ENCODE measurements at regions not wholly inside any gene's neighbourhood (a gene's known extent, or its start where the extent isn't known, plus 50 kb on each side); places are given as distances from the start of the nearest gene placed in this dataset.

DNA sequence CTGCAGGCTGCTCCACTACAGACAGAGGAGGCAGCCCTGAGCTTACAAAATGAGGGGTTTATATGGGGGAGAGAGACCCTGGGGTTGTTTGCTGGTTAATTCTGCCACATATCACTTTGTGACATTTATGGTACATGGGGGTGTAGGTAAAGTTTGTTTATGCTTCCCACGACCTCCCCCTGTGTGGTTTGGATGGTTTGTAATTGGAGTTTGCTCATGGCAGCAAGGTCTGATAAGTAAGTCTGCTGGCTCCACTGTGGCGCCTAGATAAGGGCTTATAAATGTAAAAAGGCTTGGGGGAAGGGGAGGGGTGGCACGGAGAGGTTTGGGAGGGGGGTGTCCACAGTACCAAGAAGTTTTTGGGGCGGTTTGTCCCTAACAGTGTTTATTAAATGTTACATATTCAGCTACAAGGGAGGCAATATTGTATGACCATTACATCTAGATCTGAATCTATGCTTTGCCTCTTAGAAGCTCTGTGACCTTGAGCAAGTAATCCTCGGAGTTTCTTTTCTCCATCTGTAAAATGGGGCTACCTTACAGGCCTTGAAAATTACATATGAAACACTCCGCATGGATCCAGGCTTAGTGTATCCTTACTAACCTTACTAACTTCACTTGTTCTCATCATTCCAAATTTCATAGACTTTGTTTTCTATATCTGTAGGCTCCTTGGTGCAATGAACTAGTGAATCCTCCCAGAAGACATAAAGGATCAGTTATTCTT, 204.8 kb upstream of the NOX3 start:
- TF ChIP-seq, protein P1, sequence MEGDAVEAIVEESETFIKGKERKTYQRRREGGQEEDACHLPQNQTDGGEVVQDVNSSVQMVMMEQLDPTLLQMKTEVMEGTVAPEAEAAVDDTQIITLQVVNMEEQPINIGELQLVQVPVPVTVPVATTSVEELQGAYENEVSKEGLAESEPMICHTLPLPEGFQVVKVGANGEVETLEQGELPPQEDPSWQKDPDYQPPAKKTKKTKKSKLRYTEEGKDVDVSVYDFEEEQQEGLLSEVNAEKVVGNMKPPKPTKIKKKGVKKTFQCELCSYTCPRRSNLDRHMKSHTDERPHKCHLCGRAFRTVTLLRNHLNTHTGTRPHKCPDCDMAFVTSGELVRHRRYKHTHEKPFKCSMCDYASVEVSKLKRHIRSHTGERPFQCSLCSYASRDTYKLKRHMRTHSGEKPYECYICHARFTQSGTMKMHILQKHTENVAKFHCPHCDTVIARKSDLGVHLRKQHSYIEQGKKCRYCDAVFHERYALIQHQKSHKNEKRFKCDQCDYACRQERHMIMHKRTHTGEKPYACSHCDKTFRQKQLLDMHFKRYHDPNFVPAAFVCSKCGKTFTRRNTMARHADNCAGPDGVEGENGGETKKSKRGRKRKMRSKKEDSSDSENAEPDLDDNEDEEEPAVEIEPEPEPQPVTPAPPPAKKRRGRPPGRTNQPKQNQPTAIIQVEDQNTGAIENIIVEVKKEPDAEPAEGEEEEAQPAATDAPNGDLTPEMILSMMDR (IDR thresholded peaks at IDR 0.05) = no peak
- TF ChIP-seq EP300 (IDR thresholded peaks at IDR 0.05) (no peak), POLR2A (IDR thresholded peaks at IDR 0.05) (no peak), POLR2AphosphoS5 (IDR thresholded peaks at IDR 0.05) (no peak)
- H3K27ac ChIP-seq = no peak overlapping the region
- no peak for DNase-seq (ENCODE audit: low spot score in 2 of 2)
- 67% methylated on average over 6 of the region's 6 CpGs for WGBS
- no peaks in the 10 kb centered on the region for H3K27me3 ChIP-seq
- H3K9me3 ChIP-seq = no peaks in the 10 kb centered on the region
- H3K36me3 ChIP-seq = no peaks in the 10 kb centered on the region
- H3K4me1 ChIP-seq = no peaks in the 10 kb centered on the region
- H3K4me3 ChIP-seq = no peak overlapping the region

DNA sequence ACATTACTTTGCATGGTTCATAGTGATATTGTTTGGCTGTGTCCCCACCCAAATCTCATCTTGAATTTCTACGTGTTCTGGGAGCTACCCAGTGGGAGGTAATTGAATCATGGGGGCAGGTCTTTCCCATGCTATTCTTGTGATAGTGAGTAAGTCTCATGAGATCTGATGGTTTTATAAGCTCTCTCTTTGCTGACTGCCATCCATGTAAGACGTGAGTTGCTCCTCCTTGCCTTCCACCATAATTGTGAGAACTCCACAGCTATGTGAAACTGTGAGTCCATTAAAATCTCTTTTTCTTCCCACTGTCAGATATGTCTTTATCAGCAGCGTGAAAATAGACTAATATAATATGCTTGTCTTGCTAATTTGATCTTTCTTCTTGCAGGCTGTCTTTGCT, 200.4 kb upstream of the NOX3 start:
- DNase-seq (ENCODE audit: low spot score in 2 of 2) = no peak
- no peaks in the 10 kb centered on the region for H3K36me3 ChIP-seq
- 84% methylated on average over 3 of the region's 3 CpGs for WGBS
- no peak overlapping the region for H3K4me3 ChIP-seq
- no peak for TF ChIP-seq POLR2AphosphoS5 (IDR thresholded peaks at IDR 0.05)
- TF ChIP-seq, protein P1 (IDR thresholded peaks at IDR 0.05) = no peak
- TF ChIP-seq EP300 (IDR thresholded peaks at IDR 0.05) = no peak
- no peak for TF ChIP-seq POLR2A (IDR thresholded peaks at IDR 0.05)
- H3K27me3 ChIP-seq = no peaks in the 10 kb centered on the region
- no peak overlapping the region for H3K27ac ChIP-seq
- no peaks in the 10 kb centered on the region for H3K9me3 ChIP-seq
- H3K4me1 ChIP-seq = no peaks in the 10 kb centered on the region

DNA sequence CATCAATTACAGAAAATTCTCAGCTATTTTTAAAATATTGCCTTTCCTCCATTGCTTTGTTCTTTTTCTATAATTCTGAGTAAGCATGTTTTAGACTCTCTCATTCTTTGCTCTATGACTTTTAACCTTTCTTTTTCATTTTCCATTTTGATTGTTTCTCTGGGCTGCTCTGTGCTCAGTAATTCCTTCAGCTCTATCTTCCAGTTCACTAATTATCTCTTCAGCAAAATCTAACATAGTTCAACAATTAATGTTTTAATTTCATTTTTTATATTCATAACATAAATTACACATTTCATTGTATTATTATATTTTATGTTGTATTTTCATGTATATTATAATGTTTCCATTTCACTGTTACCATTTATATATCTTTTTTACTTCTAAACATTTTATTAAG, 198.8 kb upstream of the NOX3 start:
- no peaks in the 10 kb centered on the region for H3K36me3 ChIP-seq
- H3K4me3 ChIP-seq = no peak overlapping the region
- no peak for DNase-seq (ENCODE audit: low spot score in 2 of 2)
- H3K4me1 ChIP-seq = no peaks in the 10 kb centered on the region
- H3K27ac ChIP-seq = no peak overlapping the region
- no peaks in the 10 kb centered on the region for H3K27me3 ChIP-seq
- no peak for TF ChIP-seq EP300 (IDR thresholded peaks at IDR 0.05)
- no peaks in the 10 kb centered on the region for H3K9me3 ChIP-seq

DNA sequence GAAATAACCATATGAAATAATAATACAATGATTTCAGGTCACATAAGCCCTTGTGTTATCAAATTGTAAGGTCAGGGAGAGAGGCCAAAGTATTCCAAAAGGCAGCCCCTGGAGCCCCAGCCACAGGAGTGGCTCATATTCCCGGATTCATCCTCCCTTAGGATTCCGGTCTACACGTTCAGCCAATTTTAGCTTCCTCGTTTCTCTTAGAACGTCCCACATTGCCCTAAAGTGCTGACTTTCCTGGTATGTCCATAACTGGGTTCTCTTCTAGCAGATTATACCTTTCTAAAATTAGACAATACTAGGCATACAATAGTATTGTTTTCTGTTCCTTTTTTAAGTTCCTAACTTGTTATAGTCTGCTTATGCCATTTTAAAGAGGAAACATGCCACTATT, 192.7 kb upstream of the NOX3 start:
- H3K27ac ChIP-seq = no peak overlapping the region
- DNase-seq (ENCODE audit: low spot score in 2 of 2) = no peak
- TF ChIP-seq POLR2AphosphoS5 (IDR thresholded peaks at IDR 0.05) = no peak
- no peak for TF ChIP-seq EP300 (IDR thresholded peaks at IDR 0.05)
- TF ChIP-seq, protein P1 (IDR thresholded peaks at IDR 0.05) = no peak
- TF ChIP-seq POLR2A (IDR thresholded peaks at IDR 0.05) = no peak
- no peaks in the 10 kb centered on the region for H3K27me3 ChIP-seq
- no peak overlapping the region for H3K4me3 ChIP-seq
- H3K4me1 ChIP-seq = peaks cover 19% of the 10 kb centered on the region
- H3K36me3 ChIP-seq = no peaks in the 10 kb centered on the region
- no peaks in the 10 kb centered on the region for H3K9me3 ChIP-seq
- WGBS = 52% methylated on average over 5 of the region's 5 CpGs

DNA sequence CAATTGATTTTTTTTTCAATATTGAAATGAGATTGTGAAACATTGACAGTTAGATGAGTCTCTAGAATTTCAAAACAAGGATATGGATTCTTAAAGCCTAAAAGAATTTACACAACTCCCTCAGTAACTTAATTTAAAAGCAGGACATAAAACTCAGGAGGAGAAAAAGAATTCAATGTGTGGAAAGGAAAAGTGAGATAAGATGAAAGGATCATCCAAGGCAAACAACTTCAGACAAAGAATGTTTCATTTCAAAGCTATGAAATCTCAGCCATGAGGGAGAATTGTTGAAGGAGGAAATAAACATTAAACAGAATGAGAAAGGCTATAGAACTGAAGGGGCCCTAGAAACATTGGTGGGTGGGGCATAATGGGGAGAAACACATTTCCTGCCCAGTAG, 191.7 kb upstream of the NOX3 start:
- Histone ChIP-seq H3K27me3 (no peaks in the 10 kb centered on the region), H3K9me3 (no peaks in the 10 kb centered on the region), H3K4me3 (no peak overlapping the region), H3K4me1 (peaks cover 19% of the 10 kb centered on the region), H3K36me3 (no peaks in the 10 kb centered on the region), H3K27ac (no peak overlapping the region)
- TF ChIP-seq POLR2AphosphoS5 (IDR thresholded peaks at IDR 0.05) (no peak), POLR2A (IDR thresholded peaks at IDR 0.05) (no peak), EP300 (IDR thresholded peaks at IDR 0.05) (no peak)
- TF ChIP-seq, protein P1 (IDR thresholded peaks at IDR 0.05) = no peak
- DNase-seq (ENCODE audit: low spot score in 2 of 2) = no peak

DNA sequence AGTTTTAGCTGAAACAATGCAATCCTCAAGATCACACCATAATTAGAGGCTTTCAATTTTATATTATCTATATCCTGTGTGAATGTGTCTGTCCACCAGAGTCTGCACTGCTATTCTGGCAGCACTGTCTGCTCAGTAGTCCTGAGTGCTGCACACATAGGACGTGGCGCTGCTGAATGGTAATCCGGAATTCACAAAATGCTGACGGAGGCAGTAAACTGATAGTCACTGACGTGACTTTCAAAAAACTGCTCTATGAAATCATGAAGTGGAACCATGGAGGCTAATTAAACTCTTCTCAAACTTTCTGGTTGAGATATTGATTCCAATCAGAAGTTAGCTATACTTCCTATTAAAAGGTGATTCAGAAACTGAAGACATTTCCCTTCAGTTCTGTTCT, 190.8 kb upstream of the NOX3 start:
- TF ChIP-seq POLR2A (IDR thresholded peaks at IDR 0.05) (no peak), POLR2AphosphoS5 (IDR thresholded peaks at IDR 0.05) (no peak), EP300 (IDR thresholded peaks at IDR 0.05) (no peak)
- TF ChIP-seq, protein P1 (IDR thresholded peaks at IDR 0.05) = no peak
- DNase-seq (ENCODE audit: low spot score in 2 of 2) = no peak
- Histone ChIP-seq H3K4me3 (no peak overlapping the region), H3K4me1 (peaks cover 19% of the 10 kb centered on the region), H3K9me3 (peaks cover 4% of the 10 kb centered on the region), H3K36me3 (no peaks in the 10 kb centered on the region), H3K27ac (peak overlapping the region; percentile 28), H3K27me3 (no peaks in the 10 kb centered on the region)
- WGBS = 61% methylated on average over 5 of the region's 5 CpGs

Data from suprapubic skin (tissue), 4 donors.